HEK293T (cell line): ENCODE measurements at regions not wholly inside any gene's neighbourhood (a gene's known extent, or its start where the extent isn't known, plus 50 kb on each side); places are given as distances from the start of the nearest gene placed in this dataset.
"Not testable (repeated sequence)": the region's sequence is repeated elsewhere in the genome, so short reads cannot be mapped to it uniquely, and the experiment has no call there.

ENCODE experiments used
- CTCF ChIA-PET: fragments of 350-600 bp; formaldehyde crosslinking; extraction: SDS; loops from one replicate; lab custom pipeline; 2021; ENCODE audit warnings: antibody characterized with exemption, inconsistent platforms; lab: Yijun Ruan, JAX
- POLR2A ChIA-PET: fragments of 350-600 bp; formaldehyde crosslinking; extraction: SDS; loops from one replicate; lab custom pipeline; 2020; ENCODE audit warnings: antibody characterized with exemption, inconsistent platforms; lab: Yijun Ruan, JAX
- DNase-seq: peaks from one replicate; pipeline ENCODE4 v3.0.0; 2012; ENCODE audit warnings: mixed read lengths; ENCODE audit errors: extremely low spot score
- ARNT ChIP-seq: fragments of 450-650 bp; IDR thresholded peaks from 2 replicates; pipeline ENCODE4 v1.6.1; 2017; ENCODE audit warnings: mild to moderate bottlenecking
- BHLHE40 ChIP-seq: fragments of 450-650 bp; IDR thresholded peaks from 2 replicates; pipeline ENCODE4 v1.6.1; 2016; ENCODE audit warnings: mild to moderate bottlenecking, moderate library complexity, borderline replicate concordance
- CTBP1 ChIP-seq: fragments of 450-650 bp; IDR thresholded peaks from 2 replicates; pipeline ENCODE4 v1.6.1; 2016; ENCODE audit warnings: borderline replicate concordance
- ELF4 ChIP-seq: fragments of 450-650 bp; IDR thresholded peaks from 2 replicates; pipeline ENCODE4 v1.6.1; 2017; ENCODE audit warnings: antibody characterized with exemption
- FOXA1 ChIP-seq: fragments of 450-650 bp; IDR thresholded peaks from 2 replicates; pipeline ENCODE4 v1.6.1; 2016; ENCODE audit warnings: mild to moderate bottlenecking
- FOXK2 ChIP-seq: fragments of 450-650 bp; IDR thresholded peaks from 2 replicates; pipeline ENCODE4 v1.6.1; 2016; ENCODE audit warnings: mild to moderate bottlenecking
- FOXM1 ChIP-seq: fragments of 450-650 bp; IDR thresholded peaks from 2 replicates; pipeline ENCODE4 v1.6.1; 2017; ENCODE audit warnings: mild to moderate bottlenecking, borderline replicate concordance
- HDGF ChIP-seq: fragments of 450-650 bp; IDR thresholded peaks from 2 replicates; pipeline ENCODE4 v1.6.1; 2017; ENCODE audit warnings: antibody characterized with exemption, borderline replicate concordance
- L3MBTL2 ChIP-seq: fragments of 450-650 bp; conservative IDR thresholded peaks from 2 replicates; pipeline ENCODE4 v1.6.1; 2016; ENCODE audit warnings: mild to moderate bottlenecking
- LEF1 ChIP-seq: fragments of 450-650 bp; IDR thresholded peaks from 2 replicates; pipeline ENCODE4 v1.6.1; 2017; ENCODE audit warnings: mild to moderate bottlenecking, borderline replicate concordance
- NFRKB ChIP-seq: fragments of 450-650 bp; IDR thresholded peaks from 2 replicates; pipeline ENCODE4 v1.6.1; 2016; ENCODE audit warnings: mild to moderate bottlenecking, moderate library complexity
- PKNOX1 ChIP-seq: fragments of 450-650 bp; IDR thresholded peaks from 2 replicates; pipeline ENCODE4 v1.6.1; 2016
- SP1 ChIP-seq: fragments of 450-650 bp; IDR thresholded peaks from 2 replicates; pipeline ENCODE4 v1.6.1; 2017
- SUZ12 ChIP-seq: fragments of 450-650 bp; IDR thresholded peaks from 2 replicates; pipeline ENCODE4 v1.6.1; 2016; ENCODE audit warnings: mild to moderate bottlenecking
- TARDBP ChIP-seq: fragments of 450-650 bp; IDR thresholded peaks from 2 replicates; pipeline ENCODE4 v1.6.1; 2016
- ZNF384 ChIP-seq: fragments of 450-650 bp; IDR thresholded peaks from 2 replicates; pipeline ENCODE4 v1.6.1; 2016

GRCh38 chr18:22713511-22713910, 219.6 kb upstream of the RBBP8 start:
- ChIA-PET CTCF (no interaction called here), POLR2A (no interaction called here)
- TF ChIP-seq BHLHE40 (no peak), LEF1 (no peak), HDGF (no peak), TARDBP (no peak), L3MBTL2 (no peak), FOXM1 (no peak), ELF4 (no peak), FOXK2 (no peak)
- no peak for DNase-seq

- POLR2A ChIA-PET, DNase-seq: not testable (repeated sequence)
- CTCF ChIA-PET = interaction anchor here (1.0 kb wide), 1 partner anchor 12 kb away, joined by 3 read pairs; no protein-coding TSS in a partner anchor
Measured at GRCh38 chr18:22717536-22717935, 215.6 kb upstream of the RBBP8 start.

GRCh38 chr18:22723221-22723620, 209.9 kb upstream of the RBBP8 start:
- no peak for TF ChIP-seq ELF4
- TF ChIP-seq ARNT = no peak
- CTCF ChIA-PET = no interaction called here
- no peak for DNase-seq
- POLR2A ChIA-PET = interaction anchor here (1.0 kb wide), 1 partner anchor 12 kb away, joined by 4 read pairs; no protein-coding TSS in a partner anchor

GRCh38 chr18:22723773-22724172, 209.4 kb upstream of the RBBP8 start:
- ChIA-PET CTCF (interaction anchor here (0.5 kb wide), 1 partner anchor 674 kb away, joined by 3 read pairs; no protein-coding TSS in a partner anchor), POLR2A (interaction anchor here (1.0 kb wide), 1 partner anchor 12 kb away, joined by 4 read pairs; no protein-coding TSS in a partner anchor)
- no peak for DNase-seq
- TF ChIP-seq SUZ12 = no peak
- no peak for TF ChIP-seq ELF4
- no peak for TF ChIP-seq L3MBTL2
- TF ChIP-seq PKNOX1 = no peak
- TF ChIP-seq FOXA1 = no peak
- TF ChIP-seq FOXM1 = no peak
- TF ChIP-seq BHLHE40 = no peak
- no peak for TF ChIP-seq TARDBP
- no peak for TF ChIP-seq FOXK2
- no peak for TF ChIP-seq LEF1
- no peak for TF ChIP-seq HDGF
- no peak for TF ChIP-seq NFRKB

- POLR2A ChIA-PET = interaction anchor here (0.6 to 0.7 kb wide), 2 partner anchors 11 to 558 kb away, joined by 3 read pairs; no protein-coding TSS in a partner anchor
Measured at GRCh38 chr18:22726469-22726868, 206.7 kb upstream of the RBBP8 start.

GRCh38 chr18:22728016-22728415, 205.1 kb upstream of the RBBP8 start:
- ChIA-PET CTCF (no interaction called here), POLR2A (no interaction called here)
- no peak for DNase-seq
- TF ChIP-seq ARNT (no peak), BHLHE40 (no peak), FOXM1 (no peak), NFRKB (no peak), SUZ12 (no peak), HDGF (no peak), SP1 (no peak), ZNF384 (no peak), CTBP1 (no peak), LEF1 (no peak), FOXK2 (no peak), FOXA1 (no peak), L3MBTL2 (no peak), ELF4 (no peak), PKNOX1 (no peak), TARDBP (no peak)

More at GRCh38 chr18:22726469-22726868, 206.7 kb upstream of the RBBP8 start:
- DNase-seq = no peak
- CTCF ChIA-PET = interaction anchor here (1.2 kb wide), 1 partner anchor 72 kb away, joined by 3 read pairs; no protein-coding TSS in a partner anchor
- no peak for TF ChIP-seq ARNT
- TF ChIP-seq TARDBP = no peak
- TF ChIP-seq ZNF384 = no peak
- TF ChIP-seq ELF4 = no peak
- TF ChIP-seq PKNOX1 = no peak
- TF ChIP-seq SUZ12 = no peak
- TF ChIP-seq FOXA1 = no peak
- no peak for TF ChIP-seq HDGF
- no peak for TF ChIP-seq FOXM1
- no peak for TF ChIP-seq SP1
- no peak for TF ChIP-seq NFRKB
- no peak for TF ChIP-seq CTBP1
- TF ChIP-seq LEF1 = no peak
- no peak for TF ChIP-seq BHLHE40
- no peak for TF ChIP-seq L3MBTL2
- no peak for TF ChIP-seq FOXK2
